HG02588 (cell line): ENCODE measurements at regions not wholly inside any gene's neighbourhood (a gene's known extent, or its start where the extent isn't known, plus 50 kb on each side); places are given as distances from the start of the nearest gene placed in this dataset.
"Not testable (repeated sequence)": the region's sequence is repeated elsewhere in the genome, so short reads cannot be mapped to it uniquely, and the experiment has no call there.

Experiments
- ATAC-seq: cut with Tn5 transposase; IDR thresholded peaks from one replicate; pipeline ENCODE4 v1.9.1; 2021; ENCODE audit warnings: mild to moderate bottlenecking, moderate library complexity; ENCODE audit not compliant: unreplicated experiment

- ATAC-seq: no peak
Observed at GRCh38 chr1:58206749-58207148, 339.8 kb downstream of the OMA1 start.

GRCh38 chr1:58204284-58204683 is 342.2 kb downstream of the OMA1 start:
- no peak for ATAC-seq

- no peak for ATAC-seq
Observed at GRCh38 chr1:58201492-58202106, 344.9 kb downstream of the OMA1 start.

GRCh38 chr1:58200437-58200836 is 346.1 kb downstream of the OMA1 start:
- no peak for ATAC-seq

- ATAC-seq: no peak
Observed at GRCh38 chr1:58197811-58198210, 348.7 kb downstream of the OMA1 start.

GRCh38 chr1:58190267-58190988 is 356.1 kb downstream of the OMA1 start:
- no peak for ATAC-seq

GRCh38 chr1:58189453-58189852 is 357.1 kb downstream of the OMA1 start:
- ATAC-seq: no peak

GRCh38 chr1:58183286-58183685 is 363.2 kb downstream of the OMA1 start:
- no peak for ATAC-seq

- no peak for ATAC-seq
Observed at GRCh38 chr1:58180537-58180936, 366.0 kb downstream of the OMA1 start.

GRCh38 chr1:58169160-58169559 is 377.4 kb downstream of the OMA1 start:
- not testable (repeated sequence) for ATAC-seq

- not testable (repeated sequence) for ATAC-seq
Observed at GRCh38 chr1:58167131-58167530, 379.4 kb downstream of the OMA1 start.

GRCh38 chr1:58166417-58166816 is 380.1 kb downstream of the OMA1 start:
- no peak for ATAC-seq

- ATAC-seq: no peak
Observed at GRCh38 chr1:58165073-58165472, 381.5 kb downstream of the OMA1 start.

GRCh38 chr1:58162952-58163550 is 383.5 kb downstream of the OMA1 start:
- no peak for ATAC-seq

GRCh38 chr1:58159434-58159830 is 387.1 kb downstream of the OMA1 start:
- no peak for ATAC-seq

GRCh38 chr1:58158506-58159433 is 387.8 kb downstream of the OMA1 start:
- no peak for ATAC-seq

- no peak for ATAC-seq
Observed at GRCh38 chr1:58158016-58158415, 388.5 kb downstream of the OMA1 start.

- ATAC-seq: no peak
Observed at GRCh38 chr1:58157256-58157655, 389.3 kb downstream of the OMA1 start.

GRCh38 chr1:58156831-58157230 is 389.7 kb downstream of the OMA1 start:
- ATAC-seq: no peak

GRCh38 chr1:58156124-58156468 is 390.4 kb downstream of the OMA1 start:
- peak; percentile 61 for ATAC-seq

GRCh38 chr1:58155418-58156123 is 391.0 kb downstream of the OMA1 start:
- no peak for ATAC-seq
